ENCODE measurements at regions not wholly inside any gene's neighbourhood (a gene's known extent, or its start where the extent isn't known, plus 50 kb on each side); places are given as distances from the start of the nearest gene placed in this dataset.

DNA sequence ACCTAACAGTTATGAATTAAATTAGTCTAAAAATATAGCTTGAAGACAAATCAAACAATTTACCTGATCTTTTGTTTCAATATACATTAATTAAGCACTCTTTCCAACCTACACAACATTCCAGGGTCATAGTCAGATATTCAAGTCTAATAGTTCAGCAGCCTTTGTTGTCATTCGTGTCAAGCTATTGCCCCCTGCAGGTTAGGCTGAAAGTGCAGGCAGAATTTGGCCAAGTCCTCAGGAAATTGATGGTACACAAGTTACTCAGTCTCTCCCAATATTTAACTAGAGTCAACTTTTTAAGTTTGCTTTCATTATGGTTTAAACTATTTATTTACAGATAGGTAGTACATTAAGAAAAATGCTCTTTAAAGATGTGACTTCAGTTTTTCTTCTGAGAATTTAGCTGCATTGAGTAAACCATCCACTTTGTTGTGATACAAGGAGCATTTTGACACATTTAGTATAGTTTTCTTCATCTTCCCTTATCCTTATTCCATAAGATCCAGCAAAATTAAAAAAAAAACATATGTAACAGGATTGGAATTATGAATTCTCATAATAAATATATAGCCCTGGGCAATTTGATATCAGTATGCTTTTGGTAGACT lies 130.3 kb upstream of the DPYD start:
- no peaks in the 10 kb centered on the region for H3F3A ChIP-seq (ENCODE audit: insufficient read depth, low read length, poor library complexity, severe bottlenecking)
- peaks cover 27% of the 10 kb centered on the region for H3K79me2 ChIP-seq (replicated peaks; ENCODE audit: insufficient read depth, low read length)
- no peaks in the 10 kb centered on the region for H3K36me3 ChIP-seq (ENCODE audit: insufficient read depth, low read length)
- H3K4me3 ChIP-seq (ENCODE audit: low read length), result no peak overlapping the region
- H3K4me2 ChIP-seq (ENCODE audit: low read length), result no peak overlapping the region
- no peaks in the 10 kb centered on the region for H3K9me2 ChIP-seq (ENCODE audit: insufficient read depth, low read length)
- H3K9ac ChIP-seq (ENCODE audit: low read length), result no peak overlapping the region
- peaks cover 8% of the 10 kb centered on the region for H3K27me3 ChIP-seq (ENCODE audit: insufficient read depth, low read depth, low read length)
- no peak overlapping the region for H2AFZ ChIP-seq (ENCODE audit: low read depth, low read length)
- no peak overlapping the region for H3K27ac ChIP-seq (ENCODE audit: low read length)
- TF ChIP-seq MXI1 (conservative IDR thresholded peaks at IDR 0.05; ENCODE audit: poor library complexity, severe bottlenecking) (no peak), RAD21 (conservative IDR thresholded peaks at IDR 0.05) (peak; percentile 86), SMC3 (conservative IDR thresholded peaks at IDR 0.05; ENCODE audit: poor library complexity) (peak; percentile 77), EP300 (conservative IDR thresholded peaks at IDR 0.05; ENCODE audit: poor library complexity, severe bottlenecking) (no peak)
- TF ChIP-seq, protein P1, sequence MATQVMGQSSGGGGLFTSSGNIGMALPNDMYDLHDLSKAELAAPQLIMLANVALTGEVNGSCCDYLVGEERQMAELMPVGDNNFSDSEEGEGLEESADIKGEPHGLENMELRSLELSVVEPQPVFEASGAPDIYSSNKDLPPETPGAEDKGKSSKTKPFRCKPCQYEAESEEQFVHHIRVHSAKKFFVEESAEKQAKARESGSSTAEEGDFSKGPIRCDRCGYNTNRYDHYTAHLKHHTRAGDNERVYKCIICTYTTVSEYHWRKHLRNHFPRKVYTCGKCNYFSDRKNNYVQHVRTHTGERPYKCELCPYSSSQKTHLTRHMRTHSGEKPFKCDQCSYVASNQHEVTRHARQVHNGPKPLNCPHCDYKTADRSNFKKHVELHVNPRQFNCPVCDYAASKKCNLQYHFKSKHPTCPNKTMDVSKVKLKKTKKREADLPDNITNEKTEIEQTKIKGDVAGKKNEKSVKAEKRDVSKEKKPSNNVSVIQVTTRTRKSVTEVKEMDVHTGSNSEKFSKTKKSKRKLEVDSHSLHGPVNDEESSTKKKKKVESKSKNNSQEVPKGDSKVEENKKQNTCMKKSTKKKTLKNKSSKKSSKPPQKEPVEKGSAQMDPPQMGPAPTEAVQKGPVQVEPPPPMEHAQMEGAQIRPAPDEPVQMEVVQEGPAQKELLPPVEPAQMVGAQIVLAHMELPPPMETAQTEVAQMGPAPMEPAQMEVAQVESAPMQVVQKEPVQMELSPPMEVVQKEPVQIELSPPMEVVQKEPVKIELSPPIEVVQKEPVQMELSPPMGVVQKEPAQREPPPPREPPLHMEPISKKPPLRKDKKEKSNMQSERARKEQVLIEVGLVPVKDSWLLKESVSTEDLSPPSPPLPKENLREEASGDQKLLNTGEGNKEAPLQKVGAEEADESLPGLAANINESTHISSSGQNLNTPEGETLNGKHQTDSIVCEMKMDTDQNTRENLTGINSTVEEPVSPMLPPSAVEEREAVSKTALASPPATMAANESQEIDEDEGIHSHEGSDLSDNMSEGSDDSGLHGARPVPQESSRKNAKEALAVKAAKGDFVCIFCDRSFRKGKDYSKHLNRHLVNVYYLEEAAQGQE (IDR thresholded peaks at IDR 0.05; ENCODE audit: borderline replicate concordance), result no peak
- TF ChIP-seq, protein P2, sequence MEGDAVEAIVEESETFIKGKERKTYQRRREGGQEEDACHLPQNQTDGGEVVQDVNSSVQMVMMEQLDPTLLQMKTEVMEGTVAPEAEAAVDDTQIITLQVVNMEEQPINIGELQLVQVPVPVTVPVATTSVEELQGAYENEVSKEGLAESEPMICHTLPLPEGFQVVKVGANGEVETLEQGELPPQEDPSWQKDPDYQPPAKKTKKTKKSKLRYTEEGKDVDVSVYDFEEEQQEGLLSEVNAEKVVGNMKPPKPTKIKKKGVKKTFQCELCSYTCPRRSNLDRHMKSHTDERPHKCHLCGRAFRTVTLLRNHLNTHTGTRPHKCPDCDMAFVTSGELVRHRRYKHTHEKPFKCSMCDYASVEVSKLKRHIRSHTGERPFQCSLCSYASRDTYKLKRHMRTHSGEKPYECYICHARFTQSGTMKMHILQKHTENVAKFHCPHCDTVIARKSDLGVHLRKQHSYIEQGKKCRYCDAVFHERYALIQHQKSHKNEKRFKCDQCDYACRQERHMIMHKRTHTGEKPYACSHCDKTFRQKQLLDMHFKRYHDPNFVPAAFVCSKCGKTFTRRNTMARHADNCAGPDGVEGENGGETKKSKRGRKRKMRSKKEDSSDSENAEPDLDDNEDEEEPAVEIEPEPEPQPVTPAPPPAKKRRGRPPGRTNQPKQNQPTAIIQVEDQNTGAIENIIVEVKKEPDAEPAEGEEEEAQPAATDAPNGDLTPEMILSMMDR (IDR thresholded peaks at IDR 0.05; ENCODE audit: poor library complexity, severe bottlenecking), result peak; percentile 84
- no peaks in the 10 kb centered on the region for H4K20me1 ChIP-seq (ENCODE audit: insufficient read depth)
- H3K9me3 ChIP-seq (ENCODE audit: low read length), result no peaks in the 10 kb centered on the region

DNA sequence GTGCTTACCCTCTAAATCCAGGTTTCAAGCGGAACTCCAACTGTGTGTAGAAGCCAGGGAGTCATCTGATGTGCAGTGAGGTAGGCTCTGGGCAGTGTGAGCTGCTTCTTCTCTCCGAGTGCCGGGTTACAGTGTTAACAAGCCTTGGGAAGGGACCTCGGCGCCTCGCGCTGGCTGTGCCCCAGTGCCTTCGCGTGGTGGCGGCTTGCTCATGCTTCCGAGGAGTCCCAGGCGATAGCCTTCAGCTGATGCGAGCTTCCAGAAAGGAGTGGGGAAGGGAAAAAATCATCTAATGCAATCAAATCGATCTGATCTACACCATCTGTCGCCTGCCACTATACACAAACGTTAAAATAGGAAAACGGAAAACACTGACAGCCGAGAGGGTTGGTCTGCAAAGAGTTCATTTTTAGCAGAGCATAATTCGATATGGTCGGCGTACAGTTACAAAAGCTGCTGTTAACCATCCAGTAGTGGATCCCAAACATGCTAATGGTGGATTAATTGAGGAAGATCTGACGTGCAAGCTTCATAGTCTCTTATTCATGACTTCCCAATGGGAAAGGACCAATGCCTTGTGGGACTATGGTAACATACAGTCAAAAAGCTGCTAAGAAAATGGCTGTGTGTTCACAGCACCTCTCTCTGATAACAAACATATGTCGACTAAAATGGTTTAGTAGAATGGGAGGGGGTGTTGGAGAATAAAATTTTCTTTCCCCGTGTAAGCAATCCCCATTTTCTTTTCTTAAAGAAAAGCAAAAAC lies 128.7 kb upstream of the DPYD start:
- H4K20me1 ChIP-seq (ENCODE audit: insufficient read depth), result no peaks in the 10 kb centered on the region

More for the DNA sequence above, 128.7 kb upstream of the DPYD start:
- Histone ChIP-seq H3K36me3 (ENCODE audit: insufficient read depth, low read length) (no peaks in the 10 kb centered on the region), H3K9me3 (ENCODE audit: low read length) (no peaks in the 10 kb centered on the region), H3K4me3 (ENCODE audit: low read length) (peak overlapping the region; percentile 72), H3K9me2 (ENCODE audit: insufficient read depth, low read length) (no peaks in the 10 kb centered on the region), H3K4me2 (ENCODE audit: low read length) (peak overlapping the region; percentile 36), H3K79me2 (replicated peaks; ENCODE audit: insufficient read depth, low read length) (peaks cover 35% of the 10 kb centered on the region), H2AFZ (ENCODE audit: low read depth, low read length) (peak overlapping the region; percentile 40), H3K27ac (ENCODE audit: low read length) (peak overlapping the region; percentile 86), H3F3A (ENCODE audit: insufficient read depth, low read length, poor library complexity, severe bottlenecking) (no peaks in the 10 kb centered on the region), H3K27me3 (ENCODE audit: insufficient read depth, low read depth, low read length) (peaks cover 19% of the 10 kb centered on the region), H3K9ac (ENCODE audit: low read length) (peak overlapping the region; percentile 77)
- TF ChIP-seq TAF1 (IDR thresholded peaks at IDR 0.05; ENCODE audit: low read depth), result no peak
- no peak for TF ChIP-seq EP300 (conservative IDR thresholded peaks at IDR 0.05; ENCODE audit: poor library complexity, severe bottlenecking)
- peak; percentile 60 for TF ChIP-seq RAD21 (conservative IDR thresholded peaks at IDR 0.05)
- TF ChIP-seq, protein P1 (IDR thresholded peaks at IDR 0.05; ENCODE audit: borderline replicate concordance), result peak; percentile 52
- peak; percentile 55 for TF ChIP-seq POLR2AphosphoS5 (IDR thresholded peaks at IDR 0.05)
- no peak for TF ChIP-seq EZH2 (IDR thresholded peaks at IDR 0.05; ENCODE audit: borderline replicate concordance, insufficient read depth, low read length, poor library complexity, severe bottlenecking)
- peak; percentile 45 for TF ChIP-seq MXI1 (conservative IDR thresholded peaks at IDR 0.05; ENCODE audit: poor library complexity, severe bottlenecking)
- peak; percentile 61 for TF ChIP-seq SMC3 (conservative IDR thresholded peaks at IDR 0.05; ENCODE audit: poor library complexity)
- TF ChIP-seq, protein P2 (IDR thresholded peaks at IDR 0.05; ENCODE audit: poor library complexity, severe bottlenecking), result peak; percentile 30
